ENCODE measurements at regions not wholly inside any gene's neighbourhood (a gene's known extent, or its start where the extent isn't known, plus 50 kb on each side); places are given as distances from the start of the nearest gene placed in this dataset.

DNA sequence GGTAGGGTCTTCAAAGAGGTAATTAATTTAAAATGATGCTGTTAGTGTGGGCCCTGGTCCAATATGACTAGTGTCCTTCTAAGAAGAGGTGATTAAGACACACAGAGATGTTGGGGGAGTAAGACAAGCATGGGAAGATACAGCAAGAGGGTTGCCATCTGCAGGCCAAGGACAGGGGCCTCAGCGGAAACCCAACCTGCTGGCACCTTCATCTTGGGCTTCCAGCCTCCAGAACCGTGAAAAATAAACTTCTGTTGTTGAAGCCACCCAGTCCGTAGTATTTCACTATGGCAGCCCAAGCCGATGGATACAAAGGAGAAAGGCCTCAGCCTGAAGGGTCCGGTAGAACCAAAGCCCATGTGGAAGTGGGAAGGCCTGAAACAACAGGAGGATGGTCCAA, 161.7 kb upstream of the UBE2E1 start:
- Histone ChIP-seq H3K36me3 (ENCODE audit: control insufficient read depth in 1 of 2, insufficient read depth in 2 of 2, low read length in 2 of 2) (no peaks in the 10 kb centered on the region), H3K4me1 (ENCODE audit: control insufficient read depth in 1 of 2, insufficient read depth in 2 of 2, low read length in 2 of 2) (no peaks in the 10 kb centered on the region), H3K4me3 (ENCODE audit: low read depth in 1 of 2, low read length in 2 of 2) (no peak overlapping the region), H3K9me3 (ENCODE audit: control insufficient read depth in 1 of 2, low read length in 2 of 2) (no peaks in the 10 kb centered on the region), H3K27me3 (ENCODE audit: low read depth, low read length) (no peaks in the 10 kb centered on the region), H3K27ac (ENCODE audit: low read length) (no peak overlapping the region)

GRCh38 chr3:23644676-23645075, 161.1 kb upstream of the UBE2E1 start:
- Histone ChIP-seq H3K27ac (ENCODE audit: low read length) (no peak overlapping the region), H3K36me3 (ENCODE audit: control insufficient read depth in 1 of 2, insufficient read depth in 2 of 2, low read length in 2 of 2) (no peaks in the 10 kb centered on the region), H3K4me3 (ENCODE audit: low read depth in 1 of 2, low read length in 2 of 2) (no peak overlapping the region), H3K27me3 (ENCODE audit: low read depth, low read length) (no peaks in the 10 kb centered on the region), H3K9me3 (ENCODE audit: control insufficient read depth in 1 of 2, low read length in 2 of 2) (no peaks in the 10 kb centered on the region), H3K4me1 (ENCODE audit: control insufficient read depth in 1 of 2, insufficient read depth in 2 of 2, low read length in 2 of 2) (no peaks in the 10 kb centered on the region)

- Histone ChIP-seq H3K27me3 (ENCODE audit: low read depth, low read length) (no peaks in the 10 kb centered on the region), H3K9me3 (ENCODE audit: control insufficient read depth in 1 of 2, low read length in 2 of 2) (no peaks in the 10 kb centered on the region), H3K4me3 (ENCODE audit: low read depth in 1 of 2, low read length in 2 of 2) (no peak overlapping the region), H3K4me1 (ENCODE audit: control insufficient read depth in 1 of 2, insufficient read depth in 2 of 2, low read length in 2 of 2) (no peaks in the 10 kb centered on the region), H3K27ac (ENCODE audit: low read length) (no peak overlapping the region), H3K36me3 (ENCODE audit: control insufficient read depth in 1 of 2, insufficient read depth in 2 of 2, low read length in 2 of 2) (no peaks in the 10 kb centered on the region)
Measured at GRCh38 chr3:23645533-23646183, 160.1 kb upstream of the UBE2E1 start.

GRCh38 chr3:23646184-23646920, 159.4 kb upstream of the UBE2E1 start:
- Histone ChIP-seq H3K27me3 (ENCODE audit: low read depth, low read length) (no peaks in the 10 kb centered on the region), H3K36me3 (ENCODE audit: control insufficient read depth in 1 of 2, insufficient read depth in 2 of 2, low read length in 2 of 2) (no peaks in the 10 kb centered on the region), H3K9me3 (ENCODE audit: control insufficient read depth in 1 of 2, low read length in 2 of 2) (no peaks in the 10 kb centered on the region), H3K4me3 (ENCODE audit: low read depth in 1 of 2, low read length in 2 of 2) (no peak overlapping the region), H3K27ac (ENCODE audit: low read length) (no peak overlapping the region), H3K4me1 (ENCODE audit: control insufficient read depth in 1 of 2, insufficient read depth in 2 of 2, low read length in 2 of 2) (no peaks in the 10 kb centered on the region)

DNA sequence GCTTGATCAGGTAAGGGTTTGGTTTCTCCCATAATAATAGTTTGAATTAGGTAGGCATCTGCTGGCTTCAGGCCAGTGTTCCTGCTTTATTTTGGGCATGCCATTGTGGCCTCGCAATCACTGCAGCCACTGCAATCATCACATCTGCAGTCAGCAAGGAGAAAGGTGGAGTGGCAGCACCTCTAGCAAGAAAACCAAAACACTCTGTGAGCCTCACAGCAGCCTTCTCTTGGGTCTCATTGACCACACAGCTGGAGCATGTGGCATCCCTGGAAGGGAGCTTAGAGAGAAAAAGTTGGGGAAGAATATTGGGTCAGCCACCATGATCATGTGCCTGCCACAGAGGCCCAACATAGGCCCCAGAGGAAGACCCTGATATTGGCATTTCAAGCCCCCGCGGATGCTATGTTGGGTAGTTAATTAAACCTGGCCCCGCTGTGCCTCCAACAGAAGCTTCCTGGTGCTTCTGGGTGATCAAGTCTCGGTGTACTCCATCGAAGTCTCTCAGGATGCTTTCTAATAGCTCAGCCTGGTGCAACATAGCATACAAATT, 158.0 kb upstream of the UBE2E1 start:
- Histone ChIP-seq H3K9me3 (ENCODE audit: control insufficient read depth in 1 of 2, low read length in 2 of 2) (no peaks in the 10 kb centered on the region), H3K36me3 (ENCODE audit: control insufficient read depth in 1 of 2, insufficient read depth in 2 of 2, low read length in 2 of 2) (no peaks in the 10 kb centered on the region), H3K4me3 (ENCODE audit: low read depth in 1 of 2, low read length in 2 of 2) (no peak overlapping the region), H3K27me3 (ENCODE audit: low read depth, low read length) (no peaks in the 10 kb centered on the region), H3K27ac (ENCODE audit: low read length) (no peak overlapping the region), H3K4me1 (ENCODE audit: control insufficient read depth in 1 of 2, insufficient read depth in 2 of 2, low read length in 2 of 2) (no peaks in the 10 kb centered on the region)

GRCh38 chr3:23648326-23648995, 157.3 kb upstream of the UBE2E1 start:
- H3K27me3 ChIP-seq (ENCODE audit: low read depth, low read length) = no peaks in the 10 kb centered on the region
- H3K4me1 ChIP-seq (ENCODE audit: control insufficient read depth in 1 of 2, insufficient read depth in 2 of 2, low read length in 2 of 2) = no peaks in the 10 kb centered on the region
- H3K27ac ChIP-seq (ENCODE audit: low read length) = no peak overlapping the region
- H3K4me3 ChIP-seq (ENCODE audit: low read depth in 1 of 2, low read length in 2 of 2) = no peak overlapping the region
- no peaks in the 10 kb centered on the region for H3K9me3 ChIP-seq (ENCODE audit: control insufficient read depth in 1 of 2, low read length in 2 of 2)
- H3K36me3 ChIP-seq (ENCODE audit: control insufficient read depth in 1 of 2, insufficient read depth in 2 of 2, low read length in 2 of 2) = no peaks in the 10 kb centered on the region

DNA sequence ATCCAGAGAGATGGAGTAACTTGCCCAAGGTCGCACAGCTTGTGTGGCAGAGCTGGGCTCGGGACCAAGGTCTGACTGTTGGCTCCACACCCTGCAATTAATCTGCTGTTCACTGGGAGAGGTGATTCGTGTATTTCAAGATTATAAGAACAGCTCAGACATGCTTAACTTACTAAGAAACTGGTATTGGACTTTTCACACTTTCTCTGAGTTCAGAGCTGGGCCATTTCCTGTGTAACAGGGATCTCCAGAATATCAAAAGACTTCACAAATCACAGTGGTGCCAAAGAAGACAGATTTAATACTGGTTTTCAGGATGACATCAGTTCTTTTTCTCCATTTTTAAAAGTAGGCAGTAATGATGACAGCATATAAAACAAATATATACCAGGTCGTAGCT, 156.8 kb upstream of the UBE2E1 start:
- Histone ChIP-seq H3K27me3 (ENCODE audit: low read depth, low read length) (no peaks in the 10 kb centered on the region), H3K4me3 (ENCODE audit: low read depth in 1 of 2, low read length in 2 of 2) (no peak overlapping the region), H3K4me1 (ENCODE audit: control insufficient read depth in 1 of 2, insufficient read depth in 2 of 2, low read length in 2 of 2) (no peaks in the 10 kb centered on the region), H3K36me3 (ENCODE audit: control insufficient read depth in 1 of 2, insufficient read depth in 2 of 2, low read length in 2 of 2) (no peaks in the 10 kb centered on the region), H3K9me3 (ENCODE audit: control insufficient read depth in 1 of 2, low read length in 2 of 2) (no peaks in the 10 kb centered on the region), H3K27ac (ENCODE audit: low read length) (no peak overlapping the region)

- Histone ChIP-seq H3K9me3 (ENCODE audit: control insufficient read depth in 1 of 2, low read length in 2 of 2) (no peaks in the 10 kb centered on the region), H3K27me3 (ENCODE audit: low read depth, low read length) (no peaks in the 10 kb centered on the region), H3K27ac (ENCODE audit: low read length) (no peak overlapping the region), H3K4me1 (ENCODE audit: control insufficient read depth in 1 of 2, insufficient read depth in 2 of 2, low read length in 2 of 2) (no peaks in the 10 kb centered on the region), H3K36me3 (ENCODE audit: control insufficient read depth in 1 of 2, insufficient read depth in 2 of 2, low read length in 2 of 2) (no peaks in the 10 kb centered on the region), H3K4me3 (ENCODE audit: low read depth in 1 of 2, low read length in 2 of 2) (no peak overlapping the region)
Measured at GRCh38 chr3:23649448-23649847, 156.3 kb upstream of the UBE2E1 start.

- Histone ChIP-seq H3K36me3 (ENCODE audit: control insufficient read depth in 1 of 2, insufficient read depth in 2 of 2, low read length in 2 of 2) (no peaks in the 10 kb centered on the region), H3K4me3 (ENCODE audit: low read depth in 1 of 2, low read length in 2 of 2) (no peak overlapping the region), H3K27me3 (ENCODE audit: low read depth, low read length) (no peaks in the 10 kb centered on the region), H3K27ac (ENCODE audit: low read length) (no peak overlapping the region), H3K4me1 (ENCODE audit: control insufficient read depth in 1 of 2, insufficient read depth in 2 of 2, low read length in 2 of 2) (no peaks in the 10 kb centered on the region), H3K9me3 (ENCODE audit: control insufficient read depth in 1 of 2, low read length in 2 of 2) (no peaks in the 10 kb centered on the region)
Measured at GRCh38 chr3:23650371-23651140, 155.2 kb upstream of the UBE2E1 start.

GRCh38 chr3:23653647-23654525, 151.9 kb upstream of the UBE2E1 start:
- H3K9me3 ChIP-seq (ENCODE audit: control insufficient read depth in 1 of 2, low read length in 2 of 2) = no peaks in the 10 kb centered on the region
- H3K27me3 ChIP-seq (ENCODE audit: low read depth, low read length) = no peaks in the 10 kb centered on the region
- no peaks in the 10 kb centered on the region for H3K36me3 ChIP-seq (ENCODE audit: control insufficient read depth in 1 of 2, insufficient read depth in 2 of 2, low read length in 2 of 2)
- no peak overlapping the region for H3K27ac ChIP-seq (ENCODE audit: low read length)
- no peak overlapping the region for H3K4me3 ChIP-seq (ENCODE audit: low read depth in 1 of 2, low read length in 2 of 2)
- H3K4me1 ChIP-seq (ENCODE audit: control insufficient read depth in 1 of 2, insufficient read depth in 2 of 2, low read length in 2 of 2) = no peaks in the 10 kb centered on the region
